Aorta (tissue), 5 donors: ENCODE measurements at regions not wholly inside any gene's neighbourhood (a gene's known extent, or its start where the extent isn't known, plus 50 kb on each side); places are given as distances from the start of the nearest gene placed in this dataset.
"Not testable (repeated sequence)": the region's sequence is repeated elsewhere in the genome, so short reads cannot be mapped to it uniquely, and the experiment has no call there.

Experiments
- ATAC-seq: fragments of 200-7000 bp; cut with Tn5 transposase; one replicate; pipeline ENCODE4 v1.9.1; 2022; ENCODE audit warnings: moderate library complexity; ENCODE audit not compliant: low FRiP score
- DNase-seq, 2 donors: peaks; one replicate each; pipeline ENCODE4 v3.0.0-alpha.2; 2020
- H3K27ac ChIP-seq, 2 donors: one replicate each; pipeline ENCODE4 v1.5.1; 2013; ENCODE audit warnings: low read length in 2 of 2, mild to moderate bottlenecking in 2 of 2, moderate library complexity in 2 of 2, control low read depth in 1 of 2, inconsistent platforms in 1 of 2, low read depth in 1 of 2
- H3K27me3 ChIP-seq, 2 donors: one replicate each; pipeline ENCODE4 v1.6.1; 2013; ENCODE audit warnings: control low read depth in 1 of 2, low read length in 1 of 2, mild to moderate bottlenecking in 1 of 2, moderate library complexity in 1 of 2; ENCODE audit not compliant: insufficient read depth in 2 of 2, control insufficient read depth in 1 of 2
- H3K36me3 ChIP-seq, 2 donors: one replicate each; pipeline ENCODE4 v1.6.1; 2013; ENCODE audit warnings: control low read depth in 1 of 2, low read length in 1 of 2, mild to moderate bottlenecking in 1 of 2; ENCODE audit not compliant: insufficient read depth in 2 of 2, control insufficient read depth in 1 of 2
- H3K4me1 ChIP-seq, 2 donors: one replicate each; pipeline ENCODE4 v1.6.1; 2013; ENCODE audit warnings: low read length in 2 of 2, control low read depth in 1 of 2, mild to moderate bottlenecking in 1 of 2, moderate library complexity in 1 of 2; ENCODE audit not compliant: insufficient read depth in 2 of 2, control insufficient read depth in 1 of 2
- H3K4me3 ChIP-seq, 2 donors: one replicate each; pipeline ENCODE4 v1.5.1; 2013; ENCODE audit warnings: low read length in 2 of 2, control low read depth in 1 of 2, mild to moderate bottlenecking in 1 of 2
- H3K9me3 ChIP-seq: one replicate; pipeline ENCODE4 v1.6.1; 2013; ENCODE audit warnings: mild to moderate bottlenecking, low read length; ENCODE audit not compliant: control insufficient read depth
- WGBS, 2 donors: extraction: QIAGEN DNeasy Blood & Tissue Kit; methylation state at CpG; one replicate each; pipeline ENCODE4 v1.1.7; 2013; 5-methylcytosine and 5-hydroxymethylcytosine counted together
- intact Hi-C, 2 donors: fragments of 100-400 bp; cut with DNase I; formaldehyde crosslinking; loops; one replicate each; pipeline versions ENCODE4 v1.14.2 to v1.15.0; 2022
- donor health status: healthy with polysubstance abuse.
- donor health status: Bipolar disorder and iron deficiency.
- donor health status: DM: no; HTN: no; CAD: no.
- donor health status: DM: no; HTN: no; CAD: no.
- donor health status: DM: yes; HTN: yes; CAD: no.

- no peak overlapping the region for H3K27ac ChIP-seq
- intact Hi-C loops, result no loop called here
- no peak overlapping the region for H3K4me3 ChIP-seq
- no peak for DNase-seq
- 85 to 89% methylated on average over 15 of the region's 15 CpGs for WGBS, 2 donors
- H3K9me3 ChIP-seq, result no peaks in the 10 kb centered on the region
- no peaks in the 10 kb centered on the region for H3K27me3 ChIP-seq
- no peaks in the 10 kb centered on the region for H3K4me1 ChIP-seq
- H3K36me3 ChIP-seq, result no peaks in the 10 kb centered on the region
- no peak for ATAC-seq
These were observed 204.8 kb upstream of the GALNT2 start for GRCh38 chr1:229862017-229862774.

DNA sequence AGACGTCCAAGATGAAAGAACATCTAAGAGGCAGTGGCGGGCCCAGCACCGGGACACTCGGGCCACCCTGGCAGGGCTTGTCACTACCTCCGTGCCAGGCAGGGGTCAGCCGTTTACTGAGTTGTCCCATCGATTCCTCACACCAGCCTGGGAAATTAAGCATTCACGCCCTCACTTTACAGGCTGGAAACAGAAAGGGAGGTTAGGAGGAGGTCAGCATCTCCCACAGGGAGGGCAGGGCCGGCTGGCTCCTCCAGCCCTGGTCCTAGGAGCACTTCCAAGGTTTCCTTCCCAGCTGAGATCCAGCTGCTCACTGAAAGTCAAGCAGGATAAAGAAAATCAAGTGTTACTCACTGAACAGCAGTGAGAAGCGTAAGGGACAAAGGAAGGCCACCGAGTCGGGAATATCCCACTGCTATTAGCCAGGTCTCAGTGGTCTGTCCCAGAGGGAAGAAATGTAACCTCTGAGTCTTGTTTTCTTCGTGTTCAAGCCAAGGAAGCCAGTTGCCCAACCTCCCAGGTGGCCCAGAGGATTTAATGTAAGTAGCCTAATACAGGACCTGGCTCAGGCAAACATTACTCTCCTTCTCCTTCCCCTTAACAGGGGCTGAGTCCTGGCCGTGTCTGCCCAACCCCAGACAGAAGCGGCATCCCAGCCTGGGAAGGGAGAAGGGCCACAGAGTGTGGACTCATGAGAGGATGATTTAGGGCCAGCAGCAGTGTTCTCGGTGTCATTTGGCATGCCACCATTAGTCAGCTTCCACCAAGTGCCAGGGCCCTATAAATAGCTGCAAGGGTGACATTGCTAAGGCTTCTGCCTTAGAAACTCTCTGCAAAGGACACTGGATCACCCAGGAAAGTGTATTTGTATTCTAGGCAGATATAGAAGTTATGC lies 203.1 kb upstream of the GALNT2 start:
- ATAC-seq, result peak; percentile 68
- 58 to 67% methylated on average over 16 of the region's 16 CpGs for WGBS, 2 donors
- no peak for DNase-seq

GRCh38 chr1:229864686-229865230 lies 202.3 kb upstream of the GALNT2 start:
- H3K27me3 ChIP-seq, result no peaks in the 10 kb centered on the region
- ATAC-seq (no peak), DNase-seq (no peak)
- WGBS, 2 donors, result 96 to 97% methylated on average over 15 of the region's 15 CpGs
- H3K9me3 ChIP-seq, result no peaks in the 10 kb centered on the region
- H3K4me1 ChIP-seq, result peaks cover 0 to under 1% of the 10 kb centered on the region in 2 donors
- H3K36me3 ChIP-seq, result no peaks in the 10 kb centered on the region
- intact Hi-C loops, result no loop called here
- H3K27ac ChIP-seq, result no peak overlapping the region
- no peak overlapping the region for H3K4me3 ChIP-seq

More for the DNA sequence above, 203.1 kb upstream of the GALNT2 start:
- no peaks in the 10 kb centered on the region for H3K9me3 ChIP-seq
- no peak overlapping the region for H3K4me3 ChIP-seq
- intact Hi-C loops, result no loop called here
- no peaks in the 10 kb centered on the region for H3K36me3 ChIP-seq
- no peak overlapping the region for H3K27ac ChIP-seq
- H3K27me3 ChIP-seq, result no peaks in the 10 kb centered on the region
- H3K4me1 ChIP-seq, result no peaks in the 10 kb centered on the region

GRCh38 chr1:229865321-229865720 lies 201.7 kb upstream of the GALNT2 start:
- H3K4me3 ChIP-seq, H3K27me3 ChIP-seq, ATAC-seq, intact Hi-C loops, H3K27ac ChIP-seq, H3K9me3 ChIP-seq, H3K36me3 ChIP-seq, H3K4me1 ChIP-seq, DNase-seq: not testable (repeated sequence)
- 96 to 97% methylated on average over 15 to 32 of the region's 32 CpGs for WGBS, 2 donors

- Histone ChIP-seq H3K27me3 (no peaks in the 10 kb centered on the region), H3K27ac (no peak overlapping the region), H3K4me1 (peaks cover 0 to 1% of the 10 kb centered on the region in 2 donors), H3K4me3 (no peak overlapping the region), H3K36me3 (no peaks in the 10 kb centered on the region), H3K9me3 (no peaks in the 10 kb centered on the region)
- DNase-seq (no peak), ATAC-seq (no peak)
- 95 to 97% methylated on average over 3 of the region's 3 CpGs for WGBS, 2 donors
- intact Hi-C loops, result no loop called here
These were observed 199.3 kb upstream of the GALNT2 start for GRCh38 chr1:229867726-229868125.

- intact Hi-C loops, result no loop called here
These were observed 197.8 kb upstream of the GALNT2 start for GRCh38 chr1:229869240-229869639.

GRCh38 chr1:229869687-229870086 lies 197.4 kb upstream of the GALNT2 start:
- Histone ChIP-seq H3K4me1 (peaks cover 0 to 1% of the 10 kb centered on the region in 2 donors), H3K36me3 (no peaks in the 10 kb centered on the region), H3K27me3 (no peaks in the 10 kb centered on the region), H3K9me3 (no peaks in the 10 kb centered on the region), H3K4me3 (no peak overlapping the region), H3K27ac (no peak overlapping the region)
- ATAC-seq, result no peak
- no peak for DNase-seq
- 46 to 48% methylated on average over 4 of the region's 4 CpGs for WGBS, 2 donors
- intact Hi-C loops, result no loop called here

More at GRCh38 chr1:229869240-229869639, 197.8 kb upstream of the GALNT2 start:
- Histone ChIP-seq H3K4me1 (peaks cover 0 to 1% of the 10 kb centered on the region in 2 donors), H3K27ac (no peak overlapping the region), H3K27me3 (no peaks in the 10 kb centered on the region), H3K36me3 (no peaks in the 10 kb centered on the region), H3K9me3 (no peaks in the 10 kb centered on the region), H3K4me3 (no peak overlapping the region)
- 9 to 15% methylated on average over 1 of the region's 1 CpG for WGBS, 2 donors
- DNase-seq, result no peak
- ATAC-seq, result no peak

GRCh38 chr1:229870381-229870780 lies 196.7 kb upstream of the GALNT2 start:
- peaks cover 0 to 1% of the 10 kb centered on the region in 2 donors for H3K4me1 ChIP-seq
- H3K9me3 ChIP-seq, result no peaks in the 10 kb centered on the region
- H3K27ac ChIP-seq, result no peak overlapping the region
- DNase-seq (no peak), ATAC-seq (no peak)
- H3K36me3 ChIP-seq, result no peaks in the 10 kb centered on the region
- WGBS, 2 donors, result 95 to 100% methylated on average over 2 of the region's 2 CpGs
- H3K4me3 ChIP-seq, result no peak overlapping the region
- intact Hi-C loops, result no loop called here
- no peaks in the 10 kb centered on the region for H3K27me3 ChIP-seq
